ENCODE measurements at regions not wholly inside any gene's neighbourhood (a gene's known extent, or its start where the extent isn't known, plus 50 kb on each side); places are given as distances from the start of the nearest gene placed in this dataset.

DNA sequence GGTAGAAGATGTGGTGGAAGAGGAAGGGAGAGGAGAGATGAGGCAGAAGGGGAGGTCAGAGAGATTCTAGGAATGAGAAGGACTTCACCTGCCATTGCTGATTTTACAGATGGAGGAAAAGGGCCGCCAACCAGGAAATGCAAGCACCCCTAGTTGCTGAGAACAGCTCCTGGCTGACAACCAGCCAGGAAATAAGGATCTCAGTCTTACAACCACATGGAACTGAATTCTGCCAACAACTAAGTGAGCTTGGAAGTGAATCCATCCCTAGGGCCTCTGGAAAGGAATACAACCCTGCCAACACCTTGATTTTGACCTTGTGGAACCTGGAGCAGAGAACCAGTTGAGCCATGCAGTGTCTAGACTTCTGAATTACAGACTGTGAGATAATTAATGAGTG lies 86.6 kb downstream of the EDEM1 start:
- TF ChIP-seq, protein P1, sequence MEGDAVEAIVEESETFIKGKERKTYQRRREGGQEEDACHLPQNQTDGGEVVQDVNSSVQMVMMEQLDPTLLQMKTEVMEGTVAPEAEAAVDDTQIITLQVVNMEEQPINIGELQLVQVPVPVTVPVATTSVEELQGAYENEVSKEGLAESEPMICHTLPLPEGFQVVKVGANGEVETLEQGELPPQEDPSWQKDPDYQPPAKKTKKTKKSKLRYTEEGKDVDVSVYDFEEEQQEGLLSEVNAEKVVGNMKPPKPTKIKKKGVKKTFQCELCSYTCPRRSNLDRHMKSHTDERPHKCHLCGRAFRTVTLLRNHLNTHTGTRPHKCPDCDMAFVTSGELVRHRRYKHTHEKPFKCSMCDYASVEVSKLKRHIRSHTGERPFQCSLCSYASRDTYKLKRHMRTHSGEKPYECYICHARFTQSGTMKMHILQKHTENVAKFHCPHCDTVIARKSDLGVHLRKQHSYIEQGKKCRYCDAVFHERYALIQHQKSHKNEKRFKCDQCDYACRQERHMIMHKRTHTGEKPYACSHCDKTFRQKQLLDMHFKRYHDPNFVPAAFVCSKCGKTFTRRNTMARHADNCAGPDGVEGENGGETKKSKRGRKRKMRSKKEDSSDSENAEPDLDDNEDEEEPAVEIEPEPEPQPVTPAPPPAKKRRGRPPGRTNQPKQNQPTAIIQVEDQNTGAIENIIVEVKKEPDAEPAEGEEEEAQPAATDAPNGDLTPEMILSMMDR (IDR thresholded peaks at IDR 0.05), result no peak
- no peak for TF ChIP-seq POLR2A (IDR thresholded peaks at IDR 0.05; ENCODE audit: low read depth)
